ENCODE measurements at regions not wholly inside any gene's neighbourhood (a gene's known extent, or its start where the extent isn't known, plus 50 kb on each side); places are given as distances from the start of the nearest gene placed in this dataset.

- TF ChIP-seq RARB (CRISPR knock-in tag; IDR thresholded peaks at IDR 0.05) (no peak), OSR1 (CRISPR knock-in tag; IDR thresholded peaks at IDR 0.05) (no peak), PATZ1 (CRISPR knock-in tag; IDR thresholded peaks at IDR 0.05; ENCODE audit: borderline replicate concordance) (no peak), ESRRG (CRISPR knock-in tag; IDR thresholded peaks at IDR 0.05) (no peak), TSHZ2 (CRISPR knock-in tag; IDR thresholded peaks at IDR 0.05) (no peak), TOX (CRISPR knock-in tag; IDR thresholded peaks at IDR 0.05; ENCODE audit: borderline replicate concordance) (no peak), ZNF70 (CRISPR knock-in tag; IDR thresholded peaks at IDR 0.05) (no peak), BACH2 (CRISPR knock-in tag; IDR thresholded peaks at IDR 0.05; ENCODE audit: borderline replicate concordance) (no peak), CREB5 (CRISPR knock-in tag; IDR thresholded peaks at IDR 0.05; ENCODE audit: low read depth) (no peak), GLIS3 (CRISPR knock-in tag; IDR thresholded peaks at IDR 0.05) (no peak), ZC3H10 (CRISPR knock-in tag; IDR thresholded peaks at IDR 0.05) (no peak), ZFP3 (CRISPR knock-in tag; IDR thresholded peaks at IDR 0.05) (no peak), ZNF8 (CRISPR knock-in tag; IDR thresholded peaks at IDR 0.05) (no peak), PPARA (CRISPR knock-in tag; IDR thresholded peaks at IDR 0.05; ENCODE audit: borderline replicate concordance) (no peak), TCF4 (CRISPR knock-in tag; IDR thresholded peaks at IDR 0.05; ENCODE audit: borderline replicate concordance) (no peak)
- no peak for ATAC-seq
Measured at GRCh38 chr18:47577520-47577919, 326.1 kb upstream of the SKOR2 start.

GRCh38 chr18:47574966-47575365, 323.5 kb upstream of the SKOR2 start:
- TF ChIP-seq OSR1 (CRISPR knock-in tag; IDR thresholded peaks at IDR 0.05), result no peak
- no peak for TF ChIP-seq ARNTL (CRISPR knock-in tag; IDR thresholded peaks at IDR 0.05; ENCODE audit: borderline replicate concordance, low read depth)
- no peak for TF ChIP-seq ZNF565 (CRISPR knock-in tag; conservative IDR thresholded peaks at IDR 0.05; ENCODE audit: low read depth)
- no peak for TF ChIP-seq TCF4 (CRISPR knock-in tag; IDR thresholded peaks at IDR 0.05; ENCODE audit: borderline replicate concordance)
- no peak for TF ChIP-seq TOX (CRISPR knock-in tag; IDR thresholded peaks at IDR 0.05; ENCODE audit: borderline replicate concordance)
- no peak for TF ChIP-seq ZC3H10 (CRISPR knock-in tag; IDR thresholded peaks at IDR 0.05)
- TF ChIP-seq POU6F1 (CRISPR knock-in tag; IDR thresholded peaks at IDR 0.05; ENCODE audit: borderline replicate concordance, low read depth), result no peak
- no peak for TF ChIP-seq ZNF70 (CRISPR knock-in tag; IDR thresholded peaks at IDR 0.05)
- no peak for TF ChIP-seq GLIS3 (CRISPR knock-in tag; IDR thresholded peaks at IDR 0.05)
- no peak for TF ChIP-seq ZFP3 (CRISPR knock-in tag; IDR thresholded peaks at IDR 0.05)
- TF ChIP-seq ZFP30 (CRISPR knock-in tag; IDR thresholded peaks at IDR 0.05), result no peak
- TF ChIP-seq CREB5 (CRISPR knock-in tag; IDR thresholded peaks at IDR 0.05; ENCODE audit: low read depth), result no peak
- TF ChIP-seq ESRRG (CRISPR knock-in tag; IDR thresholded peaks at IDR 0.05), result no peak
- no peak for TF ChIP-seq CSRNP3 (CRISPR knock-in tag; IDR thresholded peaks at IDR 0.05)
- no peak for TF ChIP-seq PATZ1 (CRISPR knock-in tag; IDR thresholded peaks at IDR 0.05; ENCODE audit: borderline replicate concordance)
- no peak for TF ChIP-seq ZNF8 (CRISPR knock-in tag; IDR thresholded peaks at IDR 0.05)
- no peak for TF ChIP-seq TSHZ2 (CRISPR knock-in tag; IDR thresholded peaks at IDR 0.05)
- no peak for ATAC-seq
